Neural progenitor cell (in vitro differentiated cells): ENCODE measurements at regions not wholly inside any gene's neighbourhood (a gene's known extent, or its start where the extent isn't known, plus 50 kb on each side); places are given as distances from the start of the nearest gene placed in this dataset.

Experiments
- DNase-seq: peaks from one replicate; pipeline ENCODE4 v3.0.0-alpha.2; 2016; ENCODE audit warnings: low spot score
- H2AFZ ChIP-seq: fragments of 200-600 bp; sonication (generic); replicated peaks from 2 replicates; pipeline ENCODE4 v1.6.1; 2016; ENCODE audit warnings: antibody characterized with exemption
- H3F3A ChIP-seq: fragments of 200-600 bp; sonication (generic); 2 replicates; pipeline ENCODE4 v1.6.1; 2016; ENCODE audit warnings: antibody characterized with exemption, low read depth
- H3K27ac ChIP-seq: fragments of 200-600 bp; sonication (generic); 2 replicates; pipeline ENCODE4 v1.5.1; 2016; ENCODE audit warnings: mild to moderate bottlenecking
- H3K27me3 ChIP-seq: fragments of 200-600 bp; sonication (generic); 2 replicates; pipeline ENCODE4 v1.6.1; 2016; ENCODE audit warnings: mild to moderate bottlenecking, moderate library complexity
- H3K36me3 ChIP-seq: fragments of 200-600 bp; sonication (generic); 2 replicates; pipeline ENCODE4 v1.5.1; 2016
- H3K4me1 ChIP-seq: fragments of 200-600 bp; sonication (generic); 2 replicates; pipeline ENCODE4 v1.6.1; 2016; ENCODE audit warnings: mixed run types
- H3K4me2 ChIP-seq: fragments of 200-600 bp; sonication (generic); 2 replicates; pipeline ENCODE4 v1.6.1; 2016
- H3K4me3 ChIP-seq: fragments of 200-600 bp; sonication (generic); 2 replicates; pipeline ENCODE4 v1.5.1; 2016
- H3K79me2 ChIP-seq: fragments of 200-600 bp; sonication (generic); 2 replicates; pipeline ENCODE4 v1.6.1; 2016; ENCODE audit warnings: low read depth
- H3K9ac ChIP-seq: fragments of 200-600 bp; sonication (generic); 2 replicates; pipeline ENCODE4 v1.6.1; 2016
- H3K9me3 ChIP-seq: fragments of 200-600 bp; sonication (generic); 2 replicates; pipeline ENCODE4 v1.5.1; 2016; ENCODE audit warnings: low read depth
- H4K20me1 ChIP-seq: fragments of 200-600 bp; sonication (generic); 2 replicates; pipeline ENCODE4 v1.6.1; 2016; ENCODE audit warnings: low read depth
- H3K27ac Mint-ChIP-seq: 3 replicates; pipeline ENCODE4 v1.8.0; 2021; ENCODE audit warnings: mixed read lengths
- H3K27me3 Mint-ChIP-seq: 2 replicates; pipeline ENCODE4 v1.8.0; 2022; ENCODE audit warnings: low read depth, mild to moderate bottlenecking, inconsistent platforms, moderate library complexity, mixed read lengths; ENCODE audit not compliant: insufficient read depth
- H3K36me3 Mint-ChIP-seq: 3 replicates; pipeline ENCODE4 v1.8.0; 2021; ENCODE audit warnings: mixed read lengths
- H3K4me1 Mint-ChIP-seq: 3 replicates; pipeline ENCODE4 v1.8.0; 2021; ENCODE audit warnings: mixed read lengths
- H3K4me3 Mint-ChIP-seq: 3 replicates; pipeline ENCODE4 v1.8.0; 2021; ENCODE audit warnings: mild to moderate bottlenecking, moderate library complexity, mixed read lengths
- H3K9me3 Mint-ChIP-seq: 3 replicates; pipeline ENCODE4 v1.8.0; 2020; ENCODE audit warnings: mixed read lengths
- CTCF ChIP-seq: fragments of 200-600 bp; sonication (generic); IDR thresholded peaks from 2 replicates; pipeline ENCODE4 v1.5.1; 2017; ENCODE audit warnings: antibody characterized with exemption, mild to moderate bottlenecking
- EZH2 ChIP-seq: fragments of 200-600 bp; sonication (generic); IDR thresholded peaks from 2 replicates; pipeline ENCODE4 v1.6.1; 2017; ENCODE audit warnings: antibody characterized with exemption, mild to moderate bottlenecking, moderate library complexity
- EZH2phosphoT487 ChIP-seq: fragments of 200-600 bp; sonication (generic); IDR thresholded peaks from 2 replicates; pipeline ENCODE4 v1.6.1; 2017; ENCODE audit warnings: antibody characterized with exemption

DNA sequence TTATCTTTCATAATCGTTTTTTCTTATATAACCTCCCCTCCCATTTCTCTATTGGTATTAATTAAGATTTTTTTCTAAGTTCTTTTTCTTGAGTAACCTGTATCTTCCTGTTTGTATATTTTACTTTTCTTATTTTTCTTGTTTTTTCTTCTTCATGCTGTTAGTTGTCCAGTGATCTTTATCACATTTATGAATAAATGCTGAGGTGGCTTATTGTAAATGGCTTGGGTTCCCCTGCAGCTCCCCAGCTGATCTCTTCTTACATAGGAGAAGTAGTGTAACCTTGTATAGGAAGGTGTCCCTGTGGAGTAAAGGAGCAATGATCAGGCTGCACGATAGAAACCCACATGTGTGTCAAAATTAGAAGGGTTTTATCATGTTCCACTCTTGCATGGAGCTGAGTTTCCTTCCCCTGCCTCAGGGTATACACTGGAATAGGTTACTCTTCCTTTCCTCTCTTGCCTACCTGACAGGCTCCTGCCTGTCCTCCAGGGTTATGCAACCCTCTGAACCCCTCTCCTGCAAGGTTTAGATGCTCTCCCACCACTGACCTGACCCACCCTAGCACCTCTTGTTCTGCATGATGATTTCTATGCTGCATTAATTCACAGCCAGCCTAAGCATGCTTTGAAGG is 334.8 kb upstream of the RGS6 start:
- peaks cover 4% of the 10 kb centered on the region for H3K27me3 Mint-ChIP-seq
- H3K4me3 Mint-ChIP-seq, result no peak overlapping the region
- peaks cover 26% of the 10 kb centered on the region for H3K9me3 Mint-ChIP-seq
- Histone ChIP-seq H4K20me1 (no peaks in the 10 kb centered on the region), H3K27me3 (no peaks in the 10 kb centered on the region), H3K4me3 (no peak overlapping the region), H3K79me2 (peaks cover 48% of the 10 kb centered on the region), H3K4me1 (peaks cover 24% of the 10 kb centered on the region), H3K36me3 (no peaks in the 10 kb centered on the region), H3K9me3 (no peaks in the 10 kb centered on the region), H3K4me2 (no peak overlapping the region), H3K27ac (no peak overlapping the region), H3F3A (peaks cover 16% of the 10 kb centered on the region), H2AFZ (no peak overlapping the region), H3K9ac (no peak overlapping the region)
- H3K36me3 Mint-ChIP-seq, result peaks cover 33% of the 10 kb centered on the region
- DNase-seq, result no peak
- no peak for TF ChIP-seq EZH2
- no peak for TF ChIP-seq EZH2phosphoT487
- no peak for TF ChIP-seq CTCF
- H3K4me1 Mint-ChIP-seq, result peaks cover 6% of the 10 kb centered on the region
- H3K27ac Mint-ChIP-seq, result no peak overlapping the region

- H3K36me3 ChIP-seq, result no peaks in the 10 kb centered on the region
- peaks cover 47% of the 10 kb centered on the region for H3K79me2 ChIP-seq
- Mint-ChIP-seq H3K36me3 (peaks cover 35% of the 10 kb centered on the region), H3K4me3 (no peak overlapping the region), H3K4me1 (peaks cover 6% of the 10 kb centered on the region), H3K27me3 (peaks cover 4% of the 10 kb centered on the region), H3K9me3 (peaks cover 28% of the 10 kb centered on the region), H3K27ac (no peak overlapping the region)
- no peak for TF ChIP-seq EZH2phosphoT487
- no peak for TF ChIP-seq EZH2
- TF ChIP-seq CTCF, result no peak
- no peak overlapping the region for H2AFZ ChIP-seq
- no peaks in the 10 kb centered on the region for H3K9me3 ChIP-seq
- H4K20me1 ChIP-seq, result no peaks in the 10 kb centered on the region
- no peaks in the 10 kb centered on the region for H3K27me3 ChIP-seq
- H3F3A ChIP-seq, result peaks cover 16% of the 10 kb centered on the region
- DNase-seq, result no peak
- H3K4me3 ChIP-seq, result no peak overlapping the region
- H3K27ac ChIP-seq, result no peak overlapping the region
- H3K4me1 ChIP-seq, result peaks cover 24% of the 10 kb centered on the region
- no peak overlapping the region for H3K9ac ChIP-seq
- no peak overlapping the region for H3K4me2 ChIP-seq
Observed at GRCh38 chr14:71597955-71598660, 334.1 kb upstream of the RGS6 start.

DNA sequence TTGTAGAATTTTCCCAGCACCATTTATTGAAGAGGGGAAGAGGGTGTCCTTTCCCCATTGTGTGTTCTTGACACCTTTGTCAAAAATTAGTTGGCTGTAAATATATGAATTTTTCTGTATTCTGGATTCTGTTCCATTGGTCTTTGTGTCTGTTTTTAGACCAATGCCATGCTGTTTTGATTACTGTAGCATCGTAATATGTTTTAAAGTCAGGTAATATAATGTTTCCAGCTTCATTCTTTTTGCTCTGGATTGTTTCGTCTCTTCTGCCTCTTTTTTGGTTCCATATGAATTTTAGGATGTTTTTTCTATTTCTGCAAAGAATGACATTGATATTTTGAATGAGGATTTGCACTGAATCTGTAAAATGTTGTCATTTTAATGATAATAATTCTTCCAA is 331.9 kb upstream of the RGS6 start:
- Histone ChIP-seq H3K36me3 (no peaks in the 10 kb centered on the region), H3K4me3 (no peak overlapping the region), H3K9ac (no peak overlapping the region), H3F3A (peaks cover under 1% of the 10 kb centered on the region), H2AFZ (no peak overlapping the region), H3K27ac (no peak overlapping the region), H3K79me2 (peaks cover 47% of the 10 kb centered on the region), H3K4me2 (no peak overlapping the region), H3K4me1 (peaks cover 11% of the 10 kb centered on the region), H3K9me3 (no peaks in the 10 kb centered on the region), H4K20me1 (no peaks in the 10 kb centered on the region), H3K27me3 (no peaks in the 10 kb centered on the region)
- DNase-seq, result no peak
- no peak for TF ChIP-seq EZH2
- TF ChIP-seq EZH2phosphoT487, result no peak
- no peak for TF ChIP-seq CTCF
- Mint-ChIP-seq H3K27ac (no peak overlapping the region), H3K4me3 (no peak overlapping the region), H3K9me3 (peaks cover 33% of the 10 kb centered on the region), H3K4me1 (peaks cover 6% of the 10 kb centered on the region), H3K27me3 (peaks cover 3% of the 10 kb centered on the region), H3K36me3 (peaks cover 40% of the 10 kb centered on the region)
